ENCODE measurements at regions not wholly inside any gene's neighbourhood (a gene's known extent, or its start where the extent isn't known, plus 50 kb on each side); places are given as distances from the start of the nearest gene placed in this dataset.

GRCh38 chr6:163876391-163876790, 461.9 kb downstream of the QKI start:
- no peak for TF ChIP-seq POLR2A (IDR thresholded peaks at IDR 0.05)
- TF ChIP-seq, protein P1, sequence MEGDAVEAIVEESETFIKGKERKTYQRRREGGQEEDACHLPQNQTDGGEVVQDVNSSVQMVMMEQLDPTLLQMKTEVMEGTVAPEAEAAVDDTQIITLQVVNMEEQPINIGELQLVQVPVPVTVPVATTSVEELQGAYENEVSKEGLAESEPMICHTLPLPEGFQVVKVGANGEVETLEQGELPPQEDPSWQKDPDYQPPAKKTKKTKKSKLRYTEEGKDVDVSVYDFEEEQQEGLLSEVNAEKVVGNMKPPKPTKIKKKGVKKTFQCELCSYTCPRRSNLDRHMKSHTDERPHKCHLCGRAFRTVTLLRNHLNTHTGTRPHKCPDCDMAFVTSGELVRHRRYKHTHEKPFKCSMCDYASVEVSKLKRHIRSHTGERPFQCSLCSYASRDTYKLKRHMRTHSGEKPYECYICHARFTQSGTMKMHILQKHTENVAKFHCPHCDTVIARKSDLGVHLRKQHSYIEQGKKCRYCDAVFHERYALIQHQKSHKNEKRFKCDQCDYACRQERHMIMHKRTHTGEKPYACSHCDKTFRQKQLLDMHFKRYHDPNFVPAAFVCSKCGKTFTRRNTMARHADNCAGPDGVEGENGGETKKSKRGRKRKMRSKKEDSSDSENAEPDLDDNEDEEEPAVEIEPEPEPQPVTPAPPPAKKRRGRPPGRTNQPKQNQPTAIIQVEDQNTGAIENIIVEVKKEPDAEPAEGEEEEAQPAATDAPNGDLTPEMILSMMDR (IDR thresholded peaks at IDR 0.05), result no peak
